ENCODE measurements at regions not wholly inside any gene's neighbourhood (a gene's known extent, or its start where the extent isn't known, plus 50 kb on each side); places are given as distances from the start of the nearest gene placed in this dataset.

- peak; percentile 67; the same call in 1 of the 2 replicates for TF ChIP-seq ZBTB6 (tag by site-specific recombination; IDR thresholded peaks at IDR 0.05)
- no peak for TF ChIP-seq ZIC2 (tag by site-specific recombination; IDR thresholded peaks at IDR 0.05)
- TF ChIP-seq ZNF416 (tag by site-specific recombination; IDR thresholded peaks at IDR 0.05): no peak
- TF ChIP-seq ZNF157 (tag by site-specific recombination; IDR thresholded peaks at IDR 0.05): no peak
- no peak for TF ChIP-seq GFI1B (tag by site-specific recombination; IDR thresholded peaks at IDR 0.05)
- TF ChIP-seq KLF16 (tag by site-specific recombination; IDR thresholded peaks at IDR 0.05): no peak
- TF ChIP-seq ZNF76 (tag by site-specific recombination; IDR thresholded peaks at IDR 0.05; ENCODE audit: borderline replicate concordance, low read depth): no peak
- peak; percentile 74 for TF ChIP-seq ZNF660 (tag by site-specific recombination; IDR thresholded peaks at IDR 0.05)
- TF ChIP-seq ZBTB20 (tag by site-specific recombination; IDR thresholded peaks at IDR 0.05): peak; percentile 35; the same call in 1 of the 2 replicates
- TF ChIP-seq ZNF292 (tag by site-specific recombination; IDR thresholded peaks at IDR 0.05; ENCODE audit: borderline replicate concordance, low read depth): no peak
- no peak for TF ChIP-seq ZNF639 (tag by site-specific recombination; IDR thresholded peaks at IDR 0.05)
- TF ChIP-seq SP7 (tag by site-specific recombination; IDR thresholded peaks at IDR 0.05): no peak
- no peak for TF ChIP-seq ZBTB8A (tag by site-specific recombination; IDR thresholded peaks at IDR 0.05)
- TF ChIP-seq ZNF585B (tag by site-specific recombination; IDR thresholded peaks at IDR 0.05): no peak
- no peak for TF ChIP-seq HIC1 (tag by site-specific recombination; IDR thresholded peaks at IDR 0.05)
These were observed 139.3 kb upstream of the COBL start (continued) for GRCh38 chr7:51455948-51456347.

GRCh38 chr7:51455513-51455912 lies 138.9 kb upstream of the COBL start:
- H3K4me1 ChIP-seq (ENCODE audit: control insufficient read depth, insufficient read depth, low read length): peaks cover 8% of the 10 kb centered on the region
- CTCF ChIA-PET: interaction anchor here (0.5 kb wide), 1 partner anchor 710 kb away, joined by 3 read pairs; no protein-coding TSS in a partner anchor
- POLR2A ChIA-PET: no interaction called here
- TF ChIP-seq ZNF529 (tag by site-specific recombination; IDR thresholded peaks at IDR 0.05; ENCODE audit: insufficient replicate concordance) (no peak), SALL2 (tag by site-specific recombination; IDR thresholded peaks at IDR 0.05; ENCODE audit: borderline replicate concordance) (no peak), ZNF830 (tag by site-specific recombination; IDR thresholded peaks at IDR 0.05; ENCODE audit: low read depth) (no peak), ZNF175 (tag by site-specific recombination; IDR thresholded peaks at IDR 0.05) (no peak), IKZF3 (tag by site-specific recombination; IDR thresholded peaks at IDR 0.05) (no peak), ZSCAN30 (tag by site-specific recombination; IDR thresholded peaks at IDR 0.05) (no peak), ZNF624 (tag by site-specific recombination; IDR thresholded peaks at IDR 0.05) (no peak), ZNF513 (tag by site-specific recombination; IDR thresholded peaks at IDR 0.05) (no peak), ZNF394 (tag by site-specific recombination; IDR thresholded peaks at IDR 0.05; ENCODE audit: borderline replicate concordance) (no peak), PATZ1 (tag by site-specific recombination; IDR thresholded peaks at IDR 0.05) (no peak), ZNF280D (tag by site-specific recombination; IDR thresholded peaks at IDR 0.05) (no peak)

More at GRCh38 chr7:51455513-51455912, 138.9 kb upstream of the COBL start:
- Histone ChIP-seq H3K9me3 (ENCODE audit: control insufficient read depth, insufficient read depth, low read depth, low read length) (no peaks in the 10 kb centered on the region), H3K4me3 (ENCODE audit: low read depth, low read length) (no peak overlapping the region), H3K27ac (ENCODE audit: extremely low read depth, low read depth, low read length) (no peak overlapping the region), H3K36me3 (ENCODE audit: control insufficient read depth in 2 of 2, insufficient read depth in 1 of 2, low read length in 2 of 2) (no peaks in the 10 kb centered on the region)

Data from HEK293 (cell line).